Left ventricle myocardium superior (tissue), 1 donor: ENCODE measurements at regions not wholly inside any gene's neighbourhood (a gene's known extent, or its start where the extent isn't known, plus 50 kb on each side); places are given as distances from the start of the nearest gene placed in this dataset.
"Not testable (repeated sequence)": the region's sequence is repeated elsewhere in the genome, so short reads cannot be mapped to it uniquely, and the experiment has no call there.

Source experiments
- ATAC-seq: fragments of 200-7000 bp; cut with Tn5 transposase; one replicate; pipeline ENCODE4 v1.9.1; 2020; ENCODE audit warnings: mild to moderate bottlenecking, moderate library complexity
- DNase-seq: peaks from one replicate; pipeline ENCODE4 v3.0.0-alpha.2; 2020
- intact Hi-C: fragments of 100-400 bp; cut with micrococcal nuclease; formaldehyde crosslinking; loops from one replicate; pipeline ENCODE4 v1.11.0; 2022
- donor health status: DM: no; HTN: yes; CAD: no; lungs with severe emphysema.

- intact Hi-C loops: no loop called here
- ATAC-seq (peak; percentile 71), DNase-seq (no peak)
Observed at GRCh38 chr4:60344908-60345307, 855.2 kb upstream of the ADGRL3 start.

DNA sequence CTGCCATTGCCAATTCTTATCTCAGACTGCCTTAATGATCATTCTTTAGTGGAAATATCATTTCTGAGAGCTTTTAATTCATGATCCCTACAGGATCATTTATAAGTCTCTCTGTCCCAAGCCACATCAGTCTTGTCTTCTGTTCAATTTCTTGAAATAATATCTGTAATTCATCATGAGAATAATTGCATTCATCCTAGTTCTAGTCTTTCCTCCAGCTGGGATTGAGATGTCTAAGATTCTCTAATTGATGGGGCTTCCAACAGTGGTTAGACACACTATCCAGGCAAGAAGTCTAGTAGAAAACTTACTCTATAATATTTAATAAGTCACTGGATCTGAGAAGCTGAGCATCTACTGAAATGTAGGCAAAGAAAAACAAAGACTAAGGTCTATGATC lies 854.7 kb upstream of the ADGRL3 start:
- no peak for ATAC-seq

DNA sequence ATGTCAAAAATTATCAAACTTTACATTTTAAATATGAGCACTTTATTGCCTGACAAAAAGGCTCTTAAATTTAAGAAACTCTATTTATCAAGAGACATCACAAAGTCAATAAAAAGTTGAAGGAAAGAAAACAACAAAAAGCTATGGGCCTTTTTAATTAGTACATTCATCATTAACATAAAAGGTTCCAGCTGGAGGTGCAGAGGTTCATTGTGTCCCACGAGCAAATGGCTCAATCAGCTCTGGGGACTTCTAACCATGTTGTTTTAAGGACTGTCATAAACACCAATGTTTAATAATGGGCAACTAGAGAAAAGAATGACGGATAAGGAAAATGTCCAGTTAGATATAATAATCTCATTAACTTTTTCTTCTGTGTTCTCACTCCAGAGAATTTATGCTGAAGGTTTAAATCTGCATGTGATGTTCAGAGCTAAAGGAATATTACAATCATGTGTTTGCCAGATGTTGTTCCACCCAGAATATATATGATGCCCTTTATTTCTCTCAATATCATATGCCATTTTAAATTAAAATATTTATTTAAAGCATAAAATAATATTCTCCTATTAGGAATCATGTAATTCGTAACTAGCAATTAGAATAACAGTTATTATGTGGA lies 840.3 kb upstream of the ADGRL3 start:
- DNase-seq (no peak), ATAC-seq (no peak)
- intact Hi-C loops: no loop called here

More for the DNA sequence above, 854.7 kb upstream of the ADGRL3 start:
- intact Hi-C loops: no loop called here
- DNase-seq: no peak

GRCh38 chr4:60365176-60365575 lies 835.0 kb upstream of the ADGRL3 start:
- intact Hi-C loops: no loop called here
- ATAC-seq: no peak
- DNase-seq: no peak

DNA sequence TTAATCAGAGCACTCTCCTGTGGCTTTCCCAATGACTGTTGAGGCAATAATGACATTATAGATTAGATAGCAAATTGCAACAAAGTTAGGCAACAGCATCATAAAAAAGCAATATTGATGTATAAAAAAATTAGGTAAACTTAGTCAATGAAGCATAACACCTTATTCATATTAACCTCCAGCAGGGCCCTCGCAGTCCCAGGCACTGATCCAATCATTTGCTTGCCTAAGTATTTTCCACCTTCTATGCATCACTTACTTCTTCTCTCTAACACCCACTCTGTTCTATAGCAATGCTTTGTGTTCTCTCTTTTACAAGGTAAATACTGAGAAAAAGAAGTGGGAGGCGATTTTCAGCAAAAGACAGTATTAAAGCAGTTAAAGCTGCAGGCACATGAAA lies 833.5 kb upstream of the ADGRL3 start:
- no peak for ATAC-seq
- intact Hi-C loops: no loop called here
- DNase-seq: no peak

DNA sequence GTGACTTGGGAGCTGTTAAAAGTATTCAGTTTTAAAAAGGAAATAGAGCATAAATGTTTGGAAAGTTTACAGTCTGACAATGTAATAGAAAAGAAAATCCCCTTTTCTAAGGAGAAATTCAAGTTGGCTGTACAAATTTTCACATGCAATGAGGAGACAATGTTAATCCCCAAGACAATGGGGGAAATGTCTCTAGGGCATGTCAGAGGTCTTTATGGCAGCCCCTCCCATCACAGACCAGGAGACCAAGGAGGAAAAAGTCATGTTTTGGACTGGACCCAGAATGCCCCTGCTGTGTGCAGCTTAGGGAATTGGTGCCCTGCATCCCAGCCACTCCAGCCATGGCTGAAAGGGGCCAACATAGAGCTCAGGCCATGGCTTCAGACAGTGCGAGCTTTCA lies 831.1 kb upstream of the ADGRL3 start:
- no peak for DNase-seq
- intact Hi-C loops: no loop called here
- no peak for ATAC-seq

GRCh38 chr4:60378010-60378409 lies 822.1 kb upstream of the ADGRL3 start:
- no peak for DNase-seq

DNA sequence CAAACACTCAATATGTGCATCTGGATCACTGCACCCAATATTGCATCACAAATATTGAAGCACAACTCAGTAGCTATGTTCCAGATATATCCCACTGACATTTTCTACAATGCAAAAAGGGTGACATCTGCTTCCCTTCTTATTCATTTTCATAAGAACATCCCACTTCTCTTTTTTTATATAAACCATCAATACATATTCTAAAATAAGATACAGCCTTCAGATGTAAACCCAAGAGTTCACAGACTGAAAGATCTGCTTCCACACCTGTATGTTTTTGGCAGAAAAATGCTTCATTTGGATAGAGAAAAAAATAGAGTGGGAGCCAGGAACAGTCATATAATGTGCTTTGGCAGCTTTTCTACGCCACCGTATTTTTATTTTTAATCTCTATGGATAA lies 815.6 kb upstream of the ADGRL3 start:
- ATAC-seq (no peak), DNase-seq (no peak)
- intact Hi-C loops: no loop called here

More at GRCh38 chr4:60378010-60378409, 822.1 kb upstream of the ADGRL3 start:
- intact Hi-C loops: no loop called here
- no peak for ATAC-seq

DNA sequence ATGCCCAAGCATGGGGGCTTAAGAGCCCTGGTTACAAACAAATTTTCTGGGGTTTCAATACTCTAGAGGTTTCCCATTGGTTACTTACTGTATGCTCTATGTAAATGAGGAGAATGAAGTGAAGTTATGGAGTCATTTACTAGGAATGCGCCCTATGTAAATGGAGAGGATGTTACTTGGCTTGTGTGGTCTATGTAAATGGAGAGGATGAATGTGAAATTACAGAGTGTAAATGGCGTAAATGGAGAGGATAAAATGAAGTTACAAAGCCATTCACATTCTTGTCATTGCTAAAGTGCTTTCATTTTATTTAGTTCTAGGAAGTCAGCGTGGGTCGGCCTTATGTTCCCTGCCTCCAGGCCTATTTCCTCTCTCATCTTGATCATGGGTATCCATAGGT lies 810.5 kb upstream of the ADGRL3 start:
- intact Hi-C loops: no loop called here
- no peak for ATAC-seq
- no peak for DNase-seq

GRCh38 chr4:60396341-60397049 lies 803.6 kb upstream of the ADGRL3 start:
- ATAC-seq (no peak), DNase-seq (no peak)
- intact Hi-C loops: no loop called here

DNA sequence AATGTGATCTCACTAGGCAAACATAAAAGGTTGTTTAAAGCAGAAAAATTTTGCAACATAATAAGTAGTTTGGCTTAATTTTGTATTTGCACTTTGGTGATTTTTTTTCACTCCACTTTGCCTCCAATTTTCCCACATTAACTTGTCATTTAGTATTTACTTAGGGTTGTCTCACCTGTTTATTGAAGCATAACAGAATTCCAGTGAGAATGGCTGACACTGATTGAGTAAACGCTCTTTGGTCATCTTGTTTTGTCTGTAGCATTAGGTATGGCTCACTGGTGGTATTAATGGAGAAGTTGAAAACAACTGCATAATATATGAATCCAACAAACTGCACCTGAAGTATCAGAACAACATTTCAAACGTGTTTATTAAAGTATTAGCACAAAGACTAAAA lies 799.5 kb upstream of the ADGRL3 start:
- ATAC-seq: no peak
- intact Hi-C loops: no loop called here
- DNase-seq: no peak

DNA sequence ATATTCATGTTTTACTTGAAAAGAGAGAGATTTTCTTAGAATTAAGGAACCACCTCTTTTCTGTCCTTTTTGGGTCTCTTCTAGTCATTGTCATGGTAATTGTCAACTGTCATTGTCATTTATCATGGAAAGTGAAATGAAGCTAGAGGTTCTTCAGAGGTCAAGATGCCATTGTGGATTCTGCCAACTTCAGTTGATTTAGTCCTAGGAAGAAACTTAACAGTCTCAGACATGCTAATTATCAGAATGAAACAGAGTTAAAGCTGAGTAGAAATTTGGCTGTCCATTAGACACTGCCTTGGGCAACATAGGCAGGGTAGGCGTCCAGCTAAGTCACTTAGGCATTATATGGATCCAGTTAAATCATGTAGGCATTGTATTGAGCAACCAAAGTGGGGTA lies 796.1 kb upstream of the ADGRL3 start:
- DNase-seq (no peak), ATAC-seq (no peak)
- intact Hi-C loops: no loop called here

DNA sequence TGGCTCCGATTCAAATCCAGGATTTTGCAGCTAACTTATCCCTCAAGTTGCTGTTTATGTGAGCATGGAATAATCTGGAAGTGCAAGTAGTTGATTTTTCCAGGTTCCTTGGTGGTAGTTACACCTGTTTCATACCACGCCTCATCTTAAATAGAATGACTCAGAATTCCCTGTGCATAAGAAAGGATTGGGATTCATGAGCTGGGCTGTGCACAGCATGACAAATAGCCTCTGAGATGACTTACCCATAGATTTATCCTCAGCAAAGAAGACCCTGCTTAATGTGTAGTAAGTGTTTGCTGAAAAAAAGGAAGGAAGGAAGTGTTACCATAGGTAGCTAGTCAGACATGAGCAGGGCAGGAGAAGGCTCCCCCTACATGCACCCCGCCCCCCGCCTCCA lies 777.7 kb upstream of the ADGRL3 start:
- intact Hi-C loops: no loop called here
- ATAC-seq (no peak), DNase-seq (no peak)

DNA sequence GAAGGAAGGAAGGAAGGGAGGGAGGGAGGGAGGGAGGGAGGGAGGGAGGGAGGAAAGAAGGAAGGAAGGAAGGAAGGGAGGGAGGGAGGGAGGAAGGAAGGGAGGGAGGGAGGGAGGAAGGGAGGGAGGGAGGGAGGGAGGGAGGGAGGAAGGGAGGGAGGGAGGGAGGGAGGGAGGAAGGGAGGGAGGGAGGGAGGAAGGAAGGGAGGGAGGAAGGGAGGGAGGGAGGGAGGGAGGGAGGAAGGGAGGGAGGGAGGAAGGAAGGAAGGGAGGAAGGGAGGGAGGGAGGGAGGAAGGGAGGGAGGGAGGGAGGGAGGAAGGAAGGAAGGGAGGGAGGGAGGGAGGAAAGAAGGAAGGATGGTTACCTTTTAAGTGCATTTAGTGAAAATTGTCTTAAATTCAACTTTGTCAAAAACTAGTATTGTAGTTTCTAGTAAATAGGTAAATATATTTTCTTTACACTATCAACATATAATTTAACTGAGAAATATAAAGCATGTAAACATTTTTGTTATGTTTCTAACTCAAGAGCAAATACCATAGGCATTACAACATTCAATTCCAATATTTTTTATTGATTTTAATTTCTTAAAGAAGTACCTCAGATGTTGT lies 776.4 kb upstream of the ADGRL3 start:
- ATAC-seq, intact Hi-C loops, DNase-seq: not testable (repeated sequence)

GRCh38 chr4:60432911-60433310 lies 767.2 kb upstream of the ADGRL3 start:
- no peak for DNase-seq
- ATAC-seq: no peak
- intact Hi-C loops: no loop called here

DNA sequence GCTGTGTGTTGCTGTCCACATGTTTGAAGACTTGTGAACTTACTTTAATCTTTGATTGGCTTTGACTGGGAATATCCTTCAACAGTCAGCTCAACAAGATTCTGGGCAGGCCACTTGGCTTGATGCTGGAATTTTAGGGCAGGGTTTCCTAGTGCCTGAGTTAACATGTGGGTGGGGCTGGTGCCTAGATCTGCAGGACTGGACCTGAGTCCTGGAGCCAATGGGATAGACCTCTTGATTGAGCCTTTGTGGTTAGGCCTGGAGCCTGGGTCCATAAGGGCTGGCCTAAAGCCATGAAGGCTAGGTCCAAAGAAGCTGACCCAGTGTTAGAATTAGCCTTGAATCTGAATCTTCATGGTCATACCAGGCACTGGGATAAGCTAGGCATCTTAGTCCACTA lies 757.1 kb upstream of the ADGRL3 start:
- no peak for DNase-seq
- intact Hi-C loops: no loop called here
- no peak for ATAC-seq

GRCh38 chr4:60443796-60444195 lies 756.3 kb upstream of the ADGRL3 start:
- DNase-seq (no peak), ATAC-seq (no peak)
- intact Hi-C loops: no loop called here

GRCh38 chr4:60450054-60450453 lies 750.1 kb upstream of the ADGRL3 start:
- intact Hi-C loops: no loop called here
- no peak for DNase-seq
- no peak for ATAC-seq

- ATAC-seq (no peak), DNase-seq (no peak)
- intact Hi-C loops: no loop called here
Observed at GRCh38 chr4:60452266-60452665, 747.9 kb upstream of the ADGRL3 start.

GRCh38 chr4:60455380-60455779 lies 744.7 kb upstream of the ADGRL3 start:
- DNase-seq (no peak), ATAC-seq (no peak)
- intact Hi-C loops: no loop called here

GRCh38 chr4:60461551-60461950 lies 738.6 kb upstream of the ADGRL3 start:
- ATAC-seq (no peak), DNase-seq (no peak)
- intact Hi-C loops: no loop called here
